ENCODE measurements at regions not wholly inside any gene's neighbourhood (a gene's known extent, or its start where the extent isn't known, plus 50 kb on each side); places are given as distances from the start of the nearest gene placed in this dataset.

GRCh38 chr11:32187111-32187510 lies 96.2 kb downstream of the RCN1 start:
- Histone ChIP-seq H3K9me2 (replicated peaks; ENCODE audit: insufficient read depth, low read length) (no peaks in the 10 kb centered on the region), H3K27ac (ENCODE audit: low read depth, low read length) (no peak overlapping the region), H3K36me3 (ENCODE audit: low read length) (no peaks in the 10 kb centered on the region), H3F3A (ENCODE audit: insufficient read depth) (no peaks in the 10 kb centered on the region), H3K4me3 (ENCODE audit: insufficient read depth, low read length, poor library complexity, severe bottlenecking) (no peak overlapping the region), H4K20me1 (ENCODE audit: low read depth, low read length) (no peaks in the 10 kb centered on the region), H3K79me2 (ENCODE audit: insufficient read depth, low read length) (no peaks in the 10 kb centered on the region), H3K4me2 (ENCODE audit: low read depth, low read length, poor library complexity, severe bottlenecking) (no peak overlapping the region), H3K9me3 (ENCODE audit: insufficient read depth, low read length) (no peaks in the 10 kb centered on the region), H3K9ac (ENCODE audit: low read length) (no peak overlapping the region), H3K27me3 (ENCODE audit: low read length) (no peaks in the 10 kb centered on the region), H2AFZ (ENCODE audit: low read depth, low read length, severe bottlenecking) (no peak overlapping the region)
- TF ChIP-seq CTCF (IDR thresholded peaks at IDR 0.05; ENCODE audit: insufficient read depth, low read length, poor library complexity, severe bottlenecking) = no peak
- no peak for TF ChIP-seq EZH2phosphoT487 (conservative IDR thresholded peaks at IDR 0.05; ENCODE audit: low read length)

GRCh38 chr11:32188785-32189184 lies 97.9 kb downstream of the RCN1 start:
- H2AFZ ChIP-seq (ENCODE audit: low read depth, low read length, severe bottlenecking) = no peak overlapping the region
- H3K27me3 ChIP-seq (ENCODE audit: low read length) = no peaks in the 10 kb centered on the region
- H3K9me2 ChIP-seq (replicated peaks; ENCODE audit: insufficient read depth, low read length) = no peaks in the 10 kb centered on the region
- no peak overlapping the region for H3K27ac ChIP-seq (ENCODE audit: low read depth, low read length)
- no peaks in the 10 kb centered on the region for H4K20me1 ChIP-seq (ENCODE audit: low read depth, low read length)
- H3K4me2 ChIP-seq (ENCODE audit: low read depth, low read length, poor library complexity, severe bottlenecking) = no peak overlapping the region
- H3K9ac ChIP-seq (ENCODE audit: low read length) = no peak overlapping the region
- H3K36me3 ChIP-seq (ENCODE audit: low read length) = no peaks in the 10 kb centered on the region
- H3K9me3 ChIP-seq (ENCODE audit: insufficient read depth, low read length) = no peaks in the 10 kb centered on the region
- no peaks in the 10 kb centered on the region for H3F3A ChIP-seq (ENCODE audit: insufficient read depth)
- H3K4me3 ChIP-seq (ENCODE audit: insufficient read depth, low read length, poor library complexity, severe bottlenecking) = no peak overlapping the region
- TF ChIP-seq EZH2phosphoT487 (conservative IDR thresholded peaks at IDR 0.05; ENCODE audit: low read length) (no peak), CTCF (IDR thresholded peaks at IDR 0.05; ENCODE audit: insufficient read depth, low read length, poor library complexity, severe bottlenecking) (no peak)
- no peaks in the 10 kb centered on the region for H3K79me2 ChIP-seq (ENCODE audit: insufficient read depth, low read length)

GRCh38 chr11:32196137-32196536 lies 105.3 kb downstream of the RCN1 start:
- Histone ChIP-seq H3K9me3 (ENCODE audit: insufficient read depth, low read length) (no peaks in the 10 kb centered on the region), H2AFZ (ENCODE audit: low read depth, low read length, severe bottlenecking) (no peak overlapping the region), H3F3A (ENCODE audit: insufficient read depth) (no peaks in the 10 kb centered on the region), H3K9ac (ENCODE audit: low read length) (no peak overlapping the region), H3K36me3 (ENCODE audit: low read length) (no peaks in the 10 kb centered on the region), H3K4me2 (ENCODE audit: low read depth, low read length, poor library complexity, severe bottlenecking) (no peak overlapping the region), H3K9me2 (replicated peaks; ENCODE audit: insufficient read depth, low read length) (no peaks in the 10 kb centered on the region), H3K4me3 (ENCODE audit: insufficient read depth, low read length, poor library complexity, severe bottlenecking) (no peak overlapping the region), H3K27me3 (ENCODE audit: low read length) (no peaks in the 10 kb centered on the region), H3K27ac (ENCODE audit: low read depth, low read length) (no peak overlapping the region), H3K79me2 (ENCODE audit: insufficient read depth, low read length) (no peaks in the 10 kb centered on the region), H4K20me1 (ENCODE audit: low read depth, low read length) (no peaks in the 10 kb centered on the region)
- no peak for TF ChIP-seq CTCF (IDR thresholded peaks at IDR 0.05; ENCODE audit: insufficient read depth, low read length, poor library complexity, severe bottlenecking)
- no peak for TF ChIP-seq EZH2phosphoT487 (conservative IDR thresholded peaks at IDR 0.05; ENCODE audit: low read length)

GRCh38 chr11:32198053-32198452 lies 107.2 kb downstream of the RCN1 start:
- H3K79me2 ChIP-seq (ENCODE audit: insufficient read depth, low read length) = no peaks in the 10 kb centered on the region
- H2AFZ ChIP-seq (ENCODE audit: low read depth, low read length, severe bottlenecking) = no peak overlapping the region
- TF ChIP-seq EZH2phosphoT487 (conservative IDR thresholded peaks at IDR 0.05; ENCODE audit: low read length) = no peak
- no peak for TF ChIP-seq CTCF (IDR thresholded peaks at IDR 0.05; ENCODE audit: insufficient read depth, low read length, poor library complexity, severe bottlenecking)
- H3K36me3 ChIP-seq (ENCODE audit: low read length) = no peaks in the 10 kb centered on the region
- H3F3A ChIP-seq (ENCODE audit: insufficient read depth) = no peaks in the 10 kb centered on the region
- H3K4me2 ChIP-seq (ENCODE audit: low read depth, low read length, poor library complexity, severe bottlenecking) = no peak overlapping the region
- no peak overlapping the region for H3K27ac ChIP-seq (ENCODE audit: low read depth, low read length)
- H3K4me3 ChIP-seq (ENCODE audit: insufficient read depth, low read length, poor library complexity, severe bottlenecking) = no peak overlapping the region
- no peaks in the 10 kb centered on the region for H3K9me2 ChIP-seq (replicated peaks; ENCODE audit: insufficient read depth, low read length)
- no peaks in the 10 kb centered on the region for H3K9me3 ChIP-seq (ENCODE audit: insufficient read depth, low read length)
- H3K9ac ChIP-seq (ENCODE audit: low read length) = no peak overlapping the region
- H4K20me1 ChIP-seq (ENCODE audit: low read depth, low read length) = no peaks in the 10 kb centered on the region
- H3K27me3 ChIP-seq (ENCODE audit: low read length) = no peaks in the 10 kb centered on the region
